GM12864 (cell line): ENCODE measurements at regions not wholly inside any gene's neighbourhood (a gene's known extent, or its start where the extent isn't known, plus 50 kb on each side); places are given as distances from the start of the nearest gene placed in this dataset.

Experiments
- DNase-seq: peaks from one replicate; pipeline ENCODE4 v3.0.0-alpha.2; 2011; ENCODE audit warnings: low read depth
- H3K4me3 ChIP-seq: 2 replicates; pipeline ENCODE4 v1.5.1; 2011; ENCODE audit warnings: mild to moderate bottlenecking, low read depth, low read length, control low read depth
- TF ChIP-seq, protein P1 (sequence below): IDR thresholded peaks from 2 replicates; pipeline ENCODE4 v1.5.1; 2011; ENCODE audit warnings: low read depth, mild to moderate bottlenecking, moderate library complexity, low read length, control low read depth, inconsistent platforms; ENCODE audit errors: missing control alignments

DNA sequence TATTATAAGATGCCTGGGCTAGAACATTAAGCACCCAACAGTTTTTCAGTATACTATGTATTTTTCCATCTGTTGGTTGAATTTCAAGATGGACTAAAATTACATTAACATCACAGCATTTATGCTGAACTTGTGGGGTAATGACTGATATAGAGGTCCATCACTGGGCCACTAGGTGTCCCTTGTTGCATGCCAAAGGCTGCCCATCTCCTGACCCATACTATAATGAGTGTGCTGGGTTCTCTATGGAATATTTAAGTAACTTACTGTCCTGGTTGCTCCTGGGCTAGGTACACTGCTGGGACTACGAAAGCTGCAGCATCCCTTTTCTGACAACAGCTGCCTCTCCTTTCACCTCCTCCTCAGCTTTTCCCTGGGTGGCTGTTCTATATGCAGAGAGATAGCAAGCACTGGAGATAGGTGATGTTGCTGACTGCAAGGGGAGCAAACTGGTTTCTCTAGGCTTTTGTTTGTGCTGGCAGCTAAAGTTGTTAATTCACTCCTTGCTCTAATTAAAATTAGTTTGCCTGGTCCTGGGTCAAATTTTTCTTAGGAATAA lies 138.6 kb upstream of the TRHDE start:
- DNase-seq: no peak
- TF ChIP-seq, protein P1, sequence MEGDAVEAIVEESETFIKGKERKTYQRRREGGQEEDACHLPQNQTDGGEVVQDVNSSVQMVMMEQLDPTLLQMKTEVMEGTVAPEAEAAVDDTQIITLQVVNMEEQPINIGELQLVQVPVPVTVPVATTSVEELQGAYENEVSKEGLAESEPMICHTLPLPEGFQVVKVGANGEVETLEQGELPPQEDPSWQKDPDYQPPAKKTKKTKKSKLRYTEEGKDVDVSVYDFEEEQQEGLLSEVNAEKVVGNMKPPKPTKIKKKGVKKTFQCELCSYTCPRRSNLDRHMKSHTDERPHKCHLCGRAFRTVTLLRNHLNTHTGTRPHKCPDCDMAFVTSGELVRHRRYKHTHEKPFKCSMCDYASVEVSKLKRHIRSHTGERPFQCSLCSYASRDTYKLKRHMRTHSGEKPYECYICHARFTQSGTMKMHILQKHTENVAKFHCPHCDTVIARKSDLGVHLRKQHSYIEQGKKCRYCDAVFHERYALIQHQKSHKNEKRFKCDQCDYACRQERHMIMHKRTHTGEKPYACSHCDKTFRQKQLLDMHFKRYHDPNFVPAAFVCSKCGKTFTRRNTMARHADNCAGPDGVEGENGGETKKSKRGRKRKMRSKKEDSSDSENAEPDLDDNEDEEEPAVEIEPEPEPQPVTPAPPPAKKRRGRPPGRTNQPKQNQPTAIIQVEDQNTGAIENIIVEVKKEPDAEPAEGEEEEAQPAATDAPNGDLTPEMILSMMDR: no peak
- no peak overlapping the region for H3K4me3 ChIP-seq

DNA sequence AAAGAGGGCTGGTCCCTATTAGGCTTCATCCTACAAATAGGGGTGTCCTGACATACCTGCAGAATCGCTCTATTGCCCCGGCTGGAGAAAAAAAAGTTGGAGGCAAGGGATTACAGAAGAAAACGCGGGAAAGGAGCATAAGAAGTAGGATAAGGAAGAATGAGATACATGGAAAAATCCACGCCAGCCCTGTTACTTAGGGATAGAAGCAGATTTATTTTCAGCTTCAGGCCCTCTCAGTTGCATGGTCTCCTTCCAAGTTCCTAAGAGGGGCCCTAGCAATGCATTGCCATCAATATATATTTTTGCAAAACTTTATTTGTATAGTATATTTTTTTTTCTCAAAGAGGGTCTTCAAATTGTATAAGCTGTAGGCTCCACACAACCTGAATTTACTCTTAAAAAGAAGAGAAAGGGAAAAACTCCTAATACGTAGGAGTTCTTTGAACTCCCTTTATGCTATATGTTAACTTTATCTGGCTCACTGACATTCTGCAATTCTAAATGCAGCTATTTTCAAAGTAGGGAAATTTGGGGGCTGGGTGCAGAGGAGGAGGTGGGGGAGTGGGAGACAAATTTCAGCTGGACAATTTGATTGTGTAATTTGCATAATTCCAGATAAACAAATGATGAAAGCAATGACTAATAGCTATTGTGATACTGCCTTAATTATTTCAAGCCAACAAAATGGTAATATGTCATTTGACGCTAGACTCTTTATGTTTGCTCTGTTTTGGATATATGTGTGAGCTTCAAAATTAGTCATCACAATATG lies 137.7 kb upstream of the TRHDE start:
- DNase-seq: no peak
- no peak overlapping the region for H3K4me3 ChIP-seq
- TF ChIP-seq, protein P1: no peak

DNA sequence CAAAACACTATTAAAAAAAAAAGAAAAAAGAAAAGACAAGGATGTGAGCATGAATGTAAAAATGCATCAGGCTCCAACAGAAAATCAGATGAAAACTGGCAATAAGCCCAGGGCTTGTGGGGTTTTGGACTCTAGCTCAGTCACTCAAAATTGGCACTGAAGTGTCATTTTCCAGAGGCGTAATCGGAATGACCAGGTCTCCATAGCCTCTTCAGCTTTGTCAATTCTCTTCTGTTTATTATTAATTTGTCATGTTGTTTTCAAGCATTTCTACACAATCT lies 137.2 kb upstream of the TRHDE start:
- DNase-seq: no peak
- no peak overlapping the region for H3K4me3 ChIP-seq
- TF ChIP-seq, protein P1: no peak

DNA sequence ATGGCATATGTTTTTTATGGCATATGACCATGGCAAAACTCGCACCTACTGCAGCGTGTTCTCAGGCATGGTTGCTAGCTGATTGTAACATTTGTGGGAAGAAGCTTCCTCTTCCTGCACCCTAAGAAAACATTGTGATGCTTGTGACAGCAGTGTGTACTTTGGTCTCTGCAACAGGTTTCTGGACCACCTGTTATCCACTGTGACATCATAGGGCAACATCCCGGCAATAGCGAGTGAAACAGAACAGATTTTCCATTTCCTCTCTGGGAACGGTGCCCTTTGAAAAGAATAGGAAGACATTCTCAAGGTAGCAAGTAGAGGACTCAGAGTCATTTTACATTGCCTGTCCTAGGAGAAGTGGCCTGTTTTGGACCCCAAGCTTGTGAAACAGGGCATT lies 135.4 kb upstream of the TRHDE start:
- TF ChIP-seq, protein P1: no peak
- no peak for DNase-seq

DNA sequence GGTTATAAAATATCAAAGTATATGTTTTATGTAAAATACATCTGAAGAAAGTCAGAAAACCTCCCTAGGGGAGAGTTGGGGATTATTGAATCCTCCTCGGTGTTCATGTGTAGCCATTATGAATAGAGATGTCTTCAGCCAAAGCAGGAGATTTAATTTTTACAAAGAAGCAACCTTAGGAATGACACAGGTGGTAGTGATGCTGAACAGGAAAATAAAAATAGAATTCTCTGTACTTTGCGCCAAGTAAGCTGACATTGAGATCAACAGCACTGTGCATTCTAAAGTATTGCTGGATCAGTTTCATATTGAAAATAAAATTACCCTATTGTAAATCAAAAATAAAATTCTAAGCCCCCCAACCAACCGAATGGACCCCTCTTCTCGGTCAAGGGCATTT lies 132.8 kb upstream of the TRHDE start:
- no peak overlapping the region for H3K4me3 ChIP-seq
- DNase-seq: no peak
- TF ChIP-seq, protein P1: no peak

More for the DNA sequence above, 135.4 kb upstream of the TRHDE start:
- H3K4me3 ChIP-seq: no peak overlapping the region

DNA sequence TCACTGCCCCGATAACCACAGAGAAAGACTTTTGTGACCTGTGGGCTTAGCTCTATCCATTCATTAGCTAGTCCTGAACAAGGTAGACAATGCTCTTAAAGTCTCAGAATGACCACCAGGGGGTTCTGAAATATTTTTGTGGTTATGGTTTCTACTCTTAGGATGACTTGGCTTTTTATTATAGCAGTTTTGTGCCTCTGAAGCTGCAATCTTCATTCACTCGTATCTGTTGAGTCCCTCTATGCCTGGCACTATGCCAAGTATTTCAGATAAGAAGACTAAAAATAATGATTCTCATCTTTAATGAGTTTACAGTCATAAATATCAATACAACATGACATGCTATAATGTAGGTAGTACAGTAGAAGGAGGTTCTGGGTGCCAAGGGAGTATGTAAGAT lies 130.8 kb upstream of the TRHDE start:
- TF ChIP-seq, protein P1: peak; percentile 44
- H3K4me3 ChIP-seq: no peak overlapping the region
- DNase-seq: peak; percentile 25

DNA sequence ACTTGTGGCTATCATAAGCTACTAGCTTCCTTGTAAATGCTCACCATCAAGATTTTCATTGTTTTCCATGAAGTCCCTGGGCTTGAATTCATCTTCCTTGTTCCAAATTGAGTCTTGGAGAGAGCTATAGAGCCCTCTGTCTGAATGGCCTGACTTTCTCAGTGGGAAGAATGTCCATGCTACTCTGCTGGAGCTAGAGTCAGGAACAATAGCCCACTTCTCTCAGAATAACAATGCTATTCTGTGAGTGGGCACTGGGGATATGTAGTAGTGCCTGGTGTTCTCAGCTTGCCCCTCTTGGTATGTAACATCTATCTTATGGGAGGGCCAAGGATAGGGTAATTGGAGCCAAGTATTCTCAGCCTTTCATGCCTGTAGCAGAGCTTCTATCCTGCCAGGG lies 127.6 kb upstream of the TRHDE start:
- TF ChIP-seq, protein P1: no peak
- DNase-seq: no peak

More for the DNA sequence above, 127.6 kb upstream of the TRHDE start:
- H3K4me3 ChIP-seq: no peak overlapping the region
